Right atrium auricular region (tissue), 2 donors: ENCODE measurements at regions not wholly inside any gene's neighbourhood (a gene's known extent, or its start where the extent isn't known, plus 50 kb on each side); places are given as distances from the start of the nearest gene placed in this dataset.

Experiments
- DNase-seq: peaks from one replicate; pipeline ENCODE4 v3.0.0-alpha.2; 2019; ENCODE audit warnings: low spot score
- H3K27ac ChIP-seq, 2 donors: fragments of 200-600 bp; sonication (generic); 1 replicate in 1 of 2; 2 replicates in 1 of 2; pipeline ENCODE4 v1.5.1; 2016 to 2019
- H3K27me3 ChIP-seq, 2 donors: fragments of 200-600 bp; sonication (generic); one replicate each; pipeline versions ENCODE4 v1.5.1 to v1.6.0; 2017 to 2019
- H3K36me3 ChIP-seq: fragments of 200-600 bp; sonication (generic); one replicate; pipeline ENCODE4 v1.5.1; 2016
- H3K4me1 ChIP-seq, 2 donors: fragments of 200-600 bp; sonication (generic); one replicate each; pipeline versions ENCODE4 v1.5.1 to v1.6.0; 2017 to 2019
- H3K4me3 ChIP-seq, 2 donors: fragments of 200-600 bp; sonication (generic); 1 replicate in 1 of 2; 2 replicates in 1 of 2; pipeline ENCODE4 v1.5.1; 2017 to 2019; ENCODE audit warnings: mild to moderate bottlenecking in 1 of 2, moderate library complexity in 1 of 2
- H3K9me3 ChIP-seq, 2 donors: fragments of 200-600 bp; sonication (generic); one replicate each; pipeline ENCODE4 v1.5.1; 2019
- CTCF ChIP-seq, 2 donors: fragments of 200-600 bp; sonication (generic); IDR thresholded peaks; one replicate each; pipeline ENCODE4 v1.5.1; 2019; ENCODE audit warnings: antibody characterized with exemption in 2 of 2

GRCh38 chr1:38551318-38552307 lies 308.0 kb downstream of the RRAGC start:
- no peaks in the 10 kb centered on the region for H3K4me1 ChIP-seq
- no peaks in the 10 kb centered on the region for H3K36me3 ChIP-seq
- no peak overlapping the region for H3K4me3 ChIP-seq
- TF ChIP-seq CTCF (IDR thresholded peaks at IDR 0.05) = no peak
- H3K9me3 ChIP-seq = no peaks in the 10 kb centered on the region
- H3K27ac ChIP-seq = no peak overlapping the region
- no peaks in the 10 kb centered on the region for H3K27me3 ChIP-seq
- DNase-seq = no peak

GRCh38 chr1:38549191-38549590 lies 310.4 kb downstream of the RRAGC start:
- Histone ChIP-seq H3K4me1 (no peaks in the 10 kb centered on the region), H3K4me3 (no peak overlapping the region), H3K9me3 (no peaks in the 10 kb centered on the region), H3K36me3 (no peaks in the 10 kb centered on the region), H3K27me3 (no peaks in the 10 kb centered on the region), H3K27ac (no peak overlapping the region)
- no peak for DNase-seq
- TF ChIP-seq CTCF (IDR thresholded peaks at IDR 0.05) = no peak

GRCh38 chr1:38547321-38547720 lies 312.3 kb downstream of the RRAGC start:
- H3K27ac ChIP-seq = no peak overlapping the region
- no peaks in the 10 kb centered on the region for H3K9me3 ChIP-seq
- no peaks in the 10 kb centered on the region for H3K4me1 ChIP-seq
- DNase-seq = no peak
- H3K4me3 ChIP-seq = no peak overlapping the region
- H3K27me3 ChIP-seq = no peaks in the 10 kb centered on the region
- H3K36me3 ChIP-seq = no peaks in the 10 kb centered on the region
- TF ChIP-seq CTCF (IDR thresholded peaks at IDR 0.05) = no peak

- no peaks in the 10 kb centered on the region for H3K9me3 ChIP-seq
- no peak overlapping the region for H3K4me3 ChIP-seq
- DNase-seq = no peak
- H3K4me1 ChIP-seq = no peaks in the 10 kb centered on the region
- no peak for TF ChIP-seq CTCF (IDR thresholded peaks at IDR 0.05)
- no peak overlapping the region for H3K27ac ChIP-seq
- H3K27me3 ChIP-seq = no peaks in the 10 kb centered on the region
- no peaks in the 10 kb centered on the region for H3K36me3 ChIP-seq
Observed at GRCh38 chr1:38546636-38547035, 312.9 kb downstream of the RRAGC start.

GRCh38 chr1:38541223-38541622 lies 318.3 kb downstream of the RRAGC start:
- Histone ChIP-seq H3K36me3 (no peaks in the 10 kb centered on the region), H3K4me3 (no peak overlapping the region), H3K9me3 (no peaks in the 10 kb centered on the region), H3K4me1 (no peaks in the 10 kb centered on the region), H3K27me3 (no peaks in the 10 kb centered on the region), H3K27ac (no peak overlapping the region)
- TF ChIP-seq CTCF (IDR thresholded peaks at IDR 0.05) = no peak
- DNase-seq = no peak
